Colon (tissue), 2 donors: ENCODE measurements at regions not wholly inside any gene's neighbourhood (a gene's known extent, or its start where the extent isn't known, plus 50 kb on each side); places are given as distances from the start of the nearest gene placed in this dataset.
"Not testable (repeated sequence)": the region's sequence is repeated elsewhere in the genome, so short reads cannot be mapped to it uniquely, and the experiment has no call there.

Experiments used
- FAIRE-seq: peaks from 2 replicates; lab custom pipeline; 2012; peaks lifted over from hg19 to GRCh38; lab: Jason Lieb, UNC
- donor health status: control.
- donor health status: control.

DNA sequence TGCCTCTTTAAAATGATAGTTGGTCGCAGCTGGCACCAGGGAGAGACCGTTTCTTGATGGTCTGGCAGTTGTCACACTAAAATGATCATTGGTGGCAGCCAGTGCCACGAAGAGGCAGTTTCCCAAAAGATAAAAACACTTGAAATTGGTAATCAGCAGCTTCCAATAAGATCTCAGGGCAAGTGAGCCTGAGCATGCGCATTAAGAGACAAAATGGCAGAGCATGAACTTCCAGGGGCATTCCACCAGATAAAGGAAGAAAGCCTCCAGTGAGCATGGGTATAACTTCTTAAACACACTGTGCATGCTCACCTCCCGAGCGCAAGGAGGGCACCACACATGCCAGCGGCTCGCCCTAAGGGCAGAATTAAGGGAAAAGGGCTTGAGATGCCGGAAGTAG, 1594.2 kb upstream of the CDH9 start:
- FAIRE-seq = no peak

GRCh38 chr5:28603869-28604268, 1565.5 kb upstream of the CDH9 start:
- no peak for FAIRE-seq

GRCh38 chr5:28602429-28602828, 1564.0 kb upstream of the CDH9 start:
- FAIRE-seq = no peak

DNA sequence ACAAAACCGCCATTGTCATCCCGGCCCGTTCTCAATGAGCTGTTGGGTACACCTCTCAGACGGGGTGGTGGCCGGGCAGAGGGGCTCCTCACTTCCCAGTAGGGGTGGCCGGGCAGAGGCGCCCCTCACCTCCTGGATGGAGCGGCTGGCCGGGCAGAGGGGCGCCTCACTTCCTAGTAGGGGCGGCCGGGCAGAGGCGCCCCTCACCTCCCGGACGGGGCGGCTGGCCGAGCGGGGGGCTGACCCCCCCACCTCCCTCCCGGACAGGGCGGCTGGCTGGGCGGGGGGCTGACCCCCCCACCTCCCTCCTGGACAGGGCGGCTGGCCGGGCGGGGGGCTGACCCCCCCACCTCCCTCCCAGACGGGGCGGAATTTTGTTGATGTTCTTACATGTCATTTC, 1558.3 kb upstream of the CDH9 start:
- FAIRE-seq = not testable (repeated sequence)

- no peak for FAIRE-seq
Observed at GRCh38 chr5:28580616-28581015, 1542.2 kb upstream of the CDH9 start.

GRCh38 chr5:28576022-28576421, 1537.6 kb upstream of the CDH9 start:
- no peak for FAIRE-seq

GRCh38 chr5:28575368-28575767, 1537.0 kb upstream of the CDH9 start:
- FAIRE-seq = no peak

DNA sequence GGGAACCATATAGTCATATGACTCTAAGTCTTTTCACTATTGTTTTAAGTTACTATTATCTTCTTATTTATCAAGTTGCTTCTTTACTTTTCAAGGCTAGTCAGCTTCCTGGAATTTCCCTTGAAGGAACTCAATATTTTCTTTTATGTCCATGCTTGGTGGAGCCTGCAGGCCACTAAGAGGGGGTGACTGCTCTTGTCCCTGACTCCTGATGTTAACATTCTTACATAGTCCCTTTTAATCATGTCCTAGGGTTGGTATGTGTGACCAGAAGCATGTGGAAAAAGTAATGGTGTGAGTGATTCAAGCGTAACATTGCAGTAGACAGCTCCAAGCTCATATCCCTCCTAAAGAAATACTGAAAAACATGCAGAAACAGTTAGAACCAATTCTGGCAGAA, 1536.2 kb upstream of the CDH9 start:
- no peak for FAIRE-seq

- FAIRE-seq = no peak
Observed at GRCh38 chr5:28567048-28567447, 1528.7 kb upstream of the CDH9 start.

GRCh38 chr5:28561522-28561921, 1523.1 kb upstream of the CDH9 start:
- FAIRE-seq = no peak

DNA sequence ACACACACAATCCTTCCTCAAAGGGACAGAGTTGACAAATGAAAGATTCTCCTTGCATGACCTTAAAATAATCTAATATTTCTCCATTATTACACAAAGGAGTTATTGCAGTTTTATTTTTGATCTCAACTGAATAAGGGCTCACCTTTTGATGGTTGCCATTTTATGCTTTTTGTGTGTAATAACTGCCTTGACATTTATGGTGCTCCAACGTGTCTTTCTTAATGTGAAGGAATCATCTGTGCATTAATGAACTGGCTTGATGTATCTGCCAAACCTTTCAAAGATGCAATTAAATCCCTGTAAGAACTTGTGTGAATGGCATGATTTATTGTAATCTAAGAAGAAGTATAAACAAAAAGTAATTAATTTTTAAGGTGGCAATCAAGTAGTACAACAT, 1519.8 kb upstream of the CDH9 start:
- FAIRE-seq = no peak

DNA sequence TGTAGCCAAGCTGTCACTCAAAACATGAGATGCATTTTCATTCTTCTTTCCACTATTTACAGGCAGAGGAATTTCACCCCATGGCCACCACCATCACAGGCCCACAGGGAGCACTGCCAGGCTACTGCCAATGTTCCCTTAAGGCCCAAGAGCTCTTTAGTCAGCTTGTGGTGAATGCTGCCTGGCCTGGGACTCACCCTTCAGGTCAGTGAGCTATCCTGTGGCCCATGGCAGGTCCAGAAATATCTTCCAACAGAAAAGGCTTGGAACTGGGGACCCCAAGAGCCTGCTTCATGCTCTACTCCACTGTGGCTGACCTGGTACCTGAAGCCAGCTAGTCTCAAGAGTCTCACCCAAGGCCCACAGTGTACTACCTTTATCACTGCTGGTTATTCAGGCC, 1518.7 kb upstream of the CDH9 start:
- no peak for FAIRE-seq

DNA sequence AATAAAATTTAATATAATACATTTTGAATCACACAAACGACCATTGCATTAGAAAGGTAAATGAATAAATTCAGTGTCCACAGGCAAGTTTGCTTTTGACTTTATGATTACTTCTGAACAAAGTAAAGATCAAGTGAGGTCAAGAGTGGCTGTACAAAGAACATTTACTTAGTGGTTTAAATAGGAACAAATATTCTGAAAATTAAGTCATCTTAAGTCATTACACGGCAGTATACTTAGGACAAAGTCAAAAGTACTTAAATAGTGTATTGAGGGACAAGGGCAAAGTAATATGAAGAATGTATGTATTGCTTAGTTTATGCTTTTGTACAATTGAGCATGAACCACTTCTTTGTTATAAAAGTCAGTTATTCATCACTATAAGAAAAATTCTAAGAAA, 1511.2 kb upstream of the CDH9 start:
- no peak for FAIRE-seq

DNA sequence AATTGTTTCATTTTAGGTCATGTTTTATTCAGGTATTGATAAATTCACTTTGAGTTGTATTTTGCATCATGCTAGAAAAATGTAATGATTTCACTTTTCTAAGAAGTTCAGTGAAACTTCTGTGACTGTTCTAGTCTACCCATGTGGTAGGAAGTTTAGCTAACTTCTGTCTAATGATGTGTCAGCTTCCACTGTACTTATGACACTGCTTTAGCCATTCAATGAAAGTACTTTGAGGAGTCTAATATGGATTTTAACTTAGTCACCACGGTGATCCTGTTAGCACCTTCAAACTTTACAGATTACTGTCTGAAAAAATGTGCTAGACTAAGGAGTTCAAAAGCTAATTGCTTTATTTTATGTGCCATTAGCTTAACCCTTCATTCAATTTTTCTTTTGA, 1510.5 kb upstream of the CDH9 start:
- FAIRE-seq = no peak

- FAIRE-seq = no peak
Observed at GRCh38 chr5:28544501-28544900, 1506.1 kb upstream of the CDH9 start.

DNA sequence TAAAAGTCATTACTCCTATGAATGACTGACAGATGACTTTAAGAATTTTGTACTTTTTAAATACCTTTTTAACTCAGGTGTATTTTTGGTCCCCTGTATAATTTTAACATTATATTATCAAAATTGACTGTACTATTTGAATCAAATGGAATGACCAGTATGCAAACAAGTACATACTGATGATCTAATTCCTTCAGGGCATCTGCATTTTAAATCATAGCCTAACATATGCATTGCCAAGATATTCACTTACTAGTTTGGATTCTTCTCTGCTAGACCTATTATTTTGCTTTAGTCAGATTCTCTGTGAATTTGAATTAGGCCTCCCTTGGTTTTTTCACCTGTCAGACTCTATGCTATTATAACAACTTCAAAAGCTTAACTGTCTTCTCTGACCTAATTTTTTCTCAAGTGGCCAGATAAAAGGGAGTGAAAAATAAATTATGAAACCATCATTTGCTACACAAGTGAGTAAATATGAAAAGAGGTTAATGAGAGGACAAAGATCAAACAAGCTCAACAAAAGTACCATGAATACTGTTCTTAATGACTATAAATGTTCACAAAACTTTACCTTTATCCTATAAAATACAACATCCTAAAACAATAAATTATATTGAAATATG, 1505.2 kb upstream of the CDH9 start:
- no peak for FAIRE-seq

- no peak for FAIRE-seq
Observed at GRCh38 chr5:28542987-28543386, 1504.6 kb upstream of the CDH9 start.

DNA sequence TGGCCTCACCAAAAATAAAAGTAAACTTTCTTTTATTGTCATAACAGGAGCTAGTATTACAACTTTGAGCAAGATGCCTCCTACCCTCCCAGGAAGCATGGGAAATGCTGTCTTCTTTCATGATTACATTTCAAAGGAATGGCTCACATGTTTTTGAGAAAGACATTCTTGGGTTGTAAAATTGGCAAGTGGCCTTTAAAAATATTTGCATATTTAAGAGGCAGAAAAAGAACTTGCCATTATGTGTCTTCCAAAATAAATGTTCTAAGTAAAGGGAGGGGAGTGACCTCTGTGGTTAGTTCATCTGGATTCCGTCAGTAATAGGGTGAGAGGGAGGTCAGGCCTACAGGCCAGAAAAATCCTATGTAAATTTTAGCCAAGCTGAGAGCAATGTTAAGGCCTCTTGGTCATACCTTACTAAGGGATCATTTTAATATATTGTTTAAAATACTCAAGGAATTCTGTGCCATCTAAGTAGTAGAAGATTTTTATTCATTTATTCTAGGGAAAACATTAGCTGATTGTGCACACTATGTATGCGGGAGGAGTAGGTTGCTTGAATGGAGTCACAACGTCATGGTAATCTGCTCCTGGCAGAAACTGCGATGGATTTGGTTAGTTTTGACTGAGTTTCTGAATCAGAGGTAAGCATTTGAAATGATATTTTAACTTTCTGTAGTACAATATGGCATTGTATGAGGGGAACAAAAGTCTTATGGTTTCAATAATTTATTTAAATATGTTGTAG, 1485.7 kb upstream of the CDH9 start:
- FAIRE-seq = no peak

- no peak for FAIRE-seq
Observed at GRCh38 chr5:28523416-28523815, 1485.0 kb upstream of the CDH9 start.

DNA sequence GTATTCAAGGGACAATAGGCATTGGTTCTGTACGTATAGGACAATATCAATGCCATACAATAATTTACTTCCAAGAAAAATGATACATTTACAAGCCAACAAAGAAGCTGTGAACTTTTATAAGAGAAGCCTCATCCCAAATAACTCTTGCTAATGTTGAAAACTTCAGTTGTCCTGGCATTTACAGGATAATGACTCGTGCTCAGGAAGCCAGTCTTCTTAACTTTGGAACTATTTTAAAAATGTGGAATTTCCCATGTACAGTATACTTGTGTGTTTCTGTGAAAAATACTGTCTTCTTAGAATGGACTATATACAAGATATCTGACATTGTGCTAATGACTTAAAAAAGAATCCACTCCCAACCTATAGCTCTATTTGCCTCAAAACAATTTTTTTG, 1479.3 kb upstream of the CDH9 start:
- FAIRE-seq = no peak

DNA sequence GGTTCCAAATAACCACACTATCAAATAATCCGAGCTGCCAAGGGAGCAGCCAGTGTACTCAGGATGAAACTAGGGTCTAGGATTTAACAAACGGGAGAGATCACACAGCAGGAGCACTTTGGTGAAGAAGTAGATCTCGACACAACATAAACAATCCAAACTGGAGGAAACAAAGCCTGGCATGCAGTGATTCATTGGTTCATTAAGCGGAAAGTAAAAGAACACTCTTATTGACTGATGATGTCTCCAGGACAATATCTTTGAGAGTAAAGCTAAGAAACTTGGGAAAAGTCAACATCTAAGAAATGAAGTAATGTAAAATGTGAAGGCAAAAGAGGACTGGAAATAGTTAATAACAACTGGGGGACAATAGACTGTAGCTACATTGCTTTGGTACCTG, 1478.3 kb upstream of the CDH9 start:
- FAIRE-seq = no peak

DNA sequence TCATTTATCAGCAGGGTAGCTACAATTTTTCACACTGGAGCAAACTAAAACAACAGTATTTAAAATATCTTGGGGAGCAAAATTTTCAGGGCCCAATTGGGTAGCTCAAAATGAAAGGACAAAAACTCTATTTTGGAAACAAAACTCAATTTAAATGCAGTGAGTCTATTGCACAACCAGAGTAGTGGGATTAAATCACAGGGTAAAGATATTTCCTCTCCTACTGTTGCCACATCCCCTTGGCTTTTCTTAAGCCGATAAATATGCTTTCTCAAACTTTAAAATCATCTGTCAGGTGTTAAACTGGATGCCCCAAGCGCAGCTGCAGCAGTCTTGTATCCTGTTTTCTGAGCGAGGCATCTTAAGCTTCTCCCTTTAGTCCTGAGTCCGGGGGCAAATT, 1474.3 kb upstream of the CDH9 start:
- FAIRE-seq = no peak

DNA sequence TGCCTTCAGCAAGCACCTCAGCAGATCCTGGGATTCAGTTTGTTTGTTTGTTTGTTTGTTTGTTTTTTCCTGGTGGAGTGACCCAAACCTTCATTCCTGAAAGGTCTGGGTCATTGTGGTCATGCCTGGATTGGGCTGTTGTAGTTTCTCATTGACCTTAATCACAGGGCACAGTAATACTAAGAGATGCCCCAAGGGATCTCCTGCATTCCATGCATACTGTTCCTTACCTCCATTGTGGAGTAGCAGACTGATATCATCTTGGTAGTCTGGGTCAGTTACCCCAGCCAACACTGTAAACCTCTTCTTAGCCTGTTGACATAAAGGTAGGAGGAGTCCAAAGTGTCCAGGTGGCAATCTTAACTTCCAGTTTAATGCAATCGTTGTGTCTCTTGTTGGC, 1466.7 kb upstream of the CDH9 start:
- FAIRE-seq = no peak

GRCh38 chr5:28500511-28500910, 1462.1 kb upstream of the CDH9 start:
- FAIRE-seq = no peak
